B cell (primary cell): ENCODE measurements at regions not wholly inside any gene's neighbourhood (a gene's known extent, or its start where the extent isn't known, plus 50 kb on each side); places are given as distances from the start of the nearest gene placed in this dataset.

Experiments
- ATAC-seq: fragments of 200-7000 bp; cut with Tn5 transposase; one replicate; pipeline ENCODE4 v1.10.0; 2021; ENCODE audit warnings: low read depth, mild to moderate bottlenecking, moderate number of reproducible peaks, moderate library complexity
- CTCF ChIA-PET: fragments of 350-600 bp; sonication (Branson Sonifier 250); formaldehyde crosslinking; loops from one replicate; lab custom pipeline; 2021; ENCODE audit warnings: antibody characterized with exemption, inconsistent platforms; lab: Charles Lee
- POLR2A ChIA-PET: fragments of 350-600 bp; sonication (Branson Sonifier 250); formaldehyde crosslinking; loops from one replicate; lab custom pipeline; 2021; ENCODE audit warnings: antibody characterized with exemption; lab: Charles Lee
- DNase-seq: peaks from one replicate; pipeline ENCODE4 v3.0.0; 2013
- H2AFZ ChIP-seq: 2 replicates; pipeline ENCODE4 v1.6.1; 2012; ENCODE audit warnings: mild to moderate bottlenecking, low read depth, low read length; ENCODE audit not compliant: insufficient read depth, poor library complexity, severe bottlenecking
- H3K27ac ChIP-seq, 2 donors: 1 replicate in 1 of 2; 2 replicates in 1 of 2; pipeline ENCODE4 v1.5.1; 2012 to 2013; ENCODE audit warnings: low read length in 2 of 2, mild to moderate bottlenecking in 2 of 2, moderate library complexity in 1 of 2
- H3K27me3 ChIP-seq, 4 experiments: fragments of 200-600 bp in 1 of 4; sonication (generic) in 1 of 4; replicated peaks in 1 of 4; 1 replicate in 2 of 4; 2 replicates in 2 of 4; pipeline versions ENCODE4 v1.6.1 to v1.7.0; 2013 to 2016; ENCODE audit warnings: low read length in 3 of 4, mild to moderate bottlenecking in 2 of 4, mixed read lengths in 1 of 4, moderate library complexity in 1 of 4; ENCODE audit not compliant: insufficient read depth in 4 of 4, control insufficient read depth in 3 of 4; ENCODE audit errors: control extremely low read depth in 1 of 4
- H3K36me3 ChIP-seq, 2 experiments: replicated peaks in 1 of 2; 1 replicate in 1 of 2; 2 replicates in 1 of 2; pipeline versions ENCODE4 v1.6.1 to v1.7.1; 2013; ENCODE audit warnings: low read length in 1 of 2; ENCODE audit not compliant: insufficient read depth in 2 of 2, control insufficient read depth in 1 of 2; ENCODE audit errors: control extremely low read depth in 1 of 2, extremely low read depth in 1 of 2
- H3K4me1 ChIP-seq, 2 donors: fragments of 200-600 bp in 1 of 2; sonication (generic) in 1 of 2; 1 replicate in 1 of 2; 2 replicates in 1 of 2; pipeline versions ENCODE4 v1.5.1 to v1.6.1; 2013 to 2017; ENCODE audit warnings: low read length in 2 of 2; ENCODE audit not compliant: control insufficient read depth in 2 of 2, insufficient read depth in 2 of 2
- H3K4me2 ChIP-seq: replicated peaks from 2 replicates; pipeline ENCODE3; 2012; ENCODE audit warnings: mild to moderate bottlenecking, low read depth, low read length; ENCODE audit not compliant: poor library complexity, severe bottlenecking
- H3K4me3 ChIP-seq, 5 experiments: fragments of 200-600 bp in 1 of 5; sonication (generic) in 1 of 5; 1 replicate in 3 of 5; 2 replicates in 2 of 5; pipeline versions ENCODE4 v1.5.1 to v1.7.0; 2011 to 2016; ENCODE audit warnings: low read length in 4 of 5, mild to moderate bottlenecking in 4 of 5, low read depth in 2 of 5, control low read depth in 1 of 5, moderate library complexity in 1 of 5; ENCODE audit not compliant: insufficient read depth in 1 of 5; ENCODE audit errors: control extremely low read depth in 1 of 5, extremely low read depth in 1 of 5
- H3K79me2 ChIP-seq: fragments of 200-600 bp; sonication (generic); one replicate; pipeline ENCODE4 v1.6.0; 2016; ENCODE audit warnings: low read length; ENCODE audit not compliant: control insufficient read depth, insufficient read depth
- H3K9ac ChIP-seq: fragments of 200-600 bp; sonication (generic); 2 replicates; pipeline ENCODE4 v1.6.1; 2017; ENCODE audit warnings: mild to moderate bottlenecking, low read length, moderate library complexity
- H3K9me3 ChIP-seq, 3 donors: one replicate each; pipeline versions ENCODE4 v1.6.1 to v1.7.1; 2013; ENCODE audit warnings: low read length in 2 of 3; ENCODE audit not compliant: control insufficient read depth in 2 of 3, insufficient read depth in 1 of 3; ENCODE audit errors: control extremely low read depth in 1 of 3
- H4K20me1 ChIP-seq: 2 replicates; pipeline ENCODE4 v1.6.0; 2012; ENCODE audit warnings: mild to moderate bottlenecking, low read length; ENCODE audit not compliant: insufficient read depth, control insufficient read depth, poor library complexity, severe bottlenecking
- H3K27ac Mint-ChIP-seq: one replicate; pipeline ENCODE4 v1.8.0; 2021; ENCODE audit warnings: mixed read lengths
- H3K27me3 Mint-ChIP-seq: one replicate; pipeline ENCODE4 v1.8.0; 2021; ENCODE audit warnings: mixed read lengths
- H3K4me1 Mint-ChIP-seq: one replicate; pipeline ENCODE4 v1.8.0; 2021; ENCODE audit warnings: mixed read lengths
- H3K4me3 Mint-ChIP-seq: one replicate; pipeline ENCODE4 v1.8.0; 2021; ENCODE audit warnings: mixed read lengths
- H3K9me3 Mint-ChIP-seq: one replicate; pipeline ENCODE4 v1.8.0; 2022; ENCODE audit warnings: mixed read lengths; ENCODE audit not compliant: insufficient read depth
- EZH2 ChIP-seq: IDR thresholded peaks from 2 replicates; pipeline ENCODE4 v1.6.1; 2012; ENCODE audit warnings: borderline replicate concordance, low read depth, mild to moderate bottlenecking, moderate library complexity, low read length; ENCODE audit not compliant: insufficient read depth, poor library complexity, severe bottlenecking
- WGBS: methylation state at CpG from one replicate; pipeline ENCODE4 v1.1.5; 2013; ENCODE audit warnings: missing lambda C conversion rate; ENCODE audit not compliant: insufficient coverage; 5-methylcytosine and 5-hydroxymethylcytosine counted together
- intact Hi-C: fragments of 100-400 bp; cut with micrococcal nuclease; formaldehyde crosslinking; loops from one replicate; pipeline ENCODE4 v1.10.0; 2022
- TF ChIP-seq, protein P1 (sequence below): fragments of 200-600 bp; IDR thresholded peaks from one replicate; pipeline ENCODE4 v1.8.0; 2022; ENCODE audit warnings: antibody characterized with exemption, mild to moderate bottlenecking

DNA sequence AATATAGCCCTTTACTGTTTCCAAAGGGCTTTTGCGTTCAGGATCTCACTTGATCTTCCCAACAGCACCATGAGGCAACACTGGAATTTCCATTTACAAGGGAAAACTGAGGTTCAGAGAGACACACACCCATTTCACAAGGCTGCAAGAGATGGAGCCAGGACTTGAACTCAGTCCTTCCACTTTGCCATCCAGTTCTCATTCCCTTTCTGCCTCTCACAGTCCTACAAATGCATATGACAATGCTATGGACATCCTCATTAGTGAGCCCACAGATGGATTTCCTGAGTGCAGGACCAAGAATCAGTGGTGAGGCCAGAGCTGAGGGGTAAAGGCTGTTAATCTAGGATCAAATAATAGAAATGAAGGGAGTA lies 136.1 kb upstream of the MYCN start:
- H3K27me3 ChIP-seq, result no peaks in the 10 kb centered on the region
- DNase-seq (no peak), ATAC-seq (no peak)
- H3K4me3 ChIP-seq, result no peak overlapping the region
- no peaks in the 10 kb centered on the region for H3K79me2 ChIP-seq
- Mint-ChIP-seq H3K27ac (no peak overlapping the region), H3K27me3 (peaks cover 2% of the 10 kb centered on the region), H3K4me1 (no peaks in the 10 kb centered on the region), H3K4me3 (no peak overlapping the region), H3K9me3 (no peaks in the 10 kb centered on the region)
- ChIA-PET POLR2A (no interaction called here), CTCF (no interaction called here)
- no peak overlapping the region for H3K27ac ChIP-seq
- no peaks in the 10 kb centered on the region for H4K20me1 ChIP-seq
- H3K4me1 ChIP-seq, result no peaks in the 10 kb centered on the region
- no peak overlapping the region for H3K9ac ChIP-seq
- H3K9me3 ChIP-seq, result no peaks in the 10 kb centered on the region
- intact Hi-C loops, result no loop called here
- WGBS, result 85% methylated on average over 1 of the region's 1 CpG
- H3K36me3 ChIP-seq, result no peaks in the 10 kb centered on the region
- no peak overlapping the region for H3K4me2 ChIP-seq
- no peak overlapping the region for H2AFZ ChIP-seq
- TF ChIP-seq EZH2, result no peak
- TF ChIP-seq, protein P1, sequence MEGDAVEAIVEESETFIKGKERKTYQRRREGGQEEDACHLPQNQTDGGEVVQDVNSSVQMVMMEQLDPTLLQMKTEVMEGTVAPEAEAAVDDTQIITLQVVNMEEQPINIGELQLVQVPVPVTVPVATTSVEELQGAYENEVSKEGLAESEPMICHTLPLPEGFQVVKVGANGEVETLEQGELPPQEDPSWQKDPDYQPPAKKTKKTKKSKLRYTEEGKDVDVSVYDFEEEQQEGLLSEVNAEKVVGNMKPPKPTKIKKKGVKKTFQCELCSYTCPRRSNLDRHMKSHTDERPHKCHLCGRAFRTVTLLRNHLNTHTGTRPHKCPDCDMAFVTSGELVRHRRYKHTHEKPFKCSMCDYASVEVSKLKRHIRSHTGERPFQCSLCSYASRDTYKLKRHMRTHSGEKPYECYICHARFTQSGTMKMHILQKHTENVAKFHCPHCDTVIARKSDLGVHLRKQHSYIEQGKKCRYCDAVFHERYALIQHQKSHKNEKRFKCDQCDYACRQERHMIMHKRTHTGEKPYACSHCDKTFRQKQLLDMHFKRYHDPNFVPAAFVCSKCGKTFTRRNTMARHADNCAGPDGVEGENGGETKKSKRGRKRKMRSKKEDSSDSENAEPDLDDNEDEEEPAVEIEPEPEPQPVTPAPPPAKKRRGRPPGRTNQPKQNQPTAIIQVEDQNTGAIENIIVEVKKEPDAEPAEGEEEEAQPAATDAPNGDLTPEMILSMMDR, result no peak

DNA sequence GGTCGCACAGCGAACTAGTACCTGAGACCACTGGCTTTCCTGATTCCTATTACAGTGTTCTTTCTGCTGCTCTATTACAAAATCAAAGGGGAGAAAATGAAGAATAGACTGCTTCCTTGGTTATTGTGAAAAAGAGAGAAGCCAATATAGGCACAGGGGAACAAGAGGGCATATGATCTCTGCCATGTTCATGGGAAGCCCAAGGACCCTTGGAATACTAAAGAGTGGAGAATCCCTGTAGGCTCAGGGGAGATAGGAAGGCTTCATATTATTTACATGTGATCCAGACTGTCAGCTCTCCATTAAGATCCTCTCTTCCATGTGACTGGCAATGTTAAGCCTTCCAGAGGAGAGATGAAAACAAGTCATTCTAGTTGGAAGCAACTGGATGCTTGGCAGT lies 135.7 kb upstream of the MYCN start:
- ATAC-seq (no peak), DNase-seq (no peak)
- Histone ChIP-seq H3K27me3 (no peaks in the 10 kb centered on the region), H3K9me3 (no peaks in the 10 kb centered on the region), H3K4me3 (no peak overlapping the region), H3K36me3 (no peaks in the 10 kb centered on the region), H3K27ac (no peak overlapping the region), H3K4me2 (no peak overlapping the region), H2AFZ (no peak overlapping the region), H3K9ac (no peak overlapping the region), H3K4me1 (no peaks in the 10 kb centered on the region), H3K79me2 (no peaks in the 10 kb centered on the region), H4K20me1 (no peaks in the 10 kb centered on the region)
- no peak overlapping the region for H3K27ac Mint-ChIP-seq
- H3K27me3 Mint-ChIP-seq, result peaks cover 2% of the 10 kb centered on the region
- ChIA-PET CTCF (no interaction called here), POLR2A (no interaction called here)
- TF ChIP-seq, protein P1, result no peak
- no peak for TF ChIP-seq EZH2
- WGBS, result no CpG with 5 or more reads among the region's 2 CpGs
- H3K4me1 Mint-ChIP-seq, result no peaks in the 10 kb centered on the region
- H3K9me3 Mint-ChIP-seq, result no peaks in the 10 kb centered on the region
- H3K4me3 Mint-ChIP-seq, result no peak overlapping the region
- intact Hi-C loops, result no loop called here
